ENCODE measurements at regions not wholly inside any gene's neighbourhood (a gene's known extent, or its start where the extent isn't known, plus 50 kb on each side); places are given as distances from the start of the nearest gene placed in this dataset.

GRCh38 chr21:30986965-30987364 lies 51.3 kb downstream of the KRTAP19-8 start:
- Mint-ChIP-seq H3K4me1 (no peaks in the 10 kb centered on the region), H3K27me3 (peaks cover 2% of the 10 kb centered on the region), H3K36me3 (ENCODE audit: low read depth) (no peaks in the 10 kb centered on the region), H3K27ac (no peak overlapping the region), H3K4me3 (no peak overlapping the region), H3K9me3 (no peaks in the 10 kb centered on the region)
- ATAC-seq (replicated peaks): no peak

- Mint-ChIP-seq H3K36me3 (ENCODE audit: low read depth) (no peaks in the 10 kb centered on the region), H3K27me3 (no peaks in the 10 kb centered on the region), H3K9me3 (no peaks in the 10 kb centered on the region), H3K4me3 (no peak overlapping the region), H3K27ac (no peak overlapping the region), H3K4me1 (no peaks in the 10 kb centered on the region)
- no peak for ATAC-seq (replicated peaks)
Measured at GRCh38 chr21:30984889-30985288, 53.4 kb downstream of the KRTAP19-8 start.

GRCh38 chr21:30981403-30981802 lies 56.9 kb downstream of the KRTAP19-8 start:
- H3K27me3 Mint-ChIP-seq: no peaks in the 10 kb centered on the region
- H3K36me3 Mint-ChIP-seq (ENCODE audit: low read depth): no peaks in the 10 kb centered on the region
- peaks cover 3% of the 10 kb centered on the region for H3K9me3 Mint-ChIP-seq
- no peak overlapping the region for H3K27ac Mint-ChIP-seq
- no peak overlapping the region for H3K4me3 Mint-ChIP-seq
- no peak for ATAC-seq (replicated peaks)
- peaks cover 5% of the 10 kb centered on the region for H3K4me1 Mint-ChIP-seq

- Mint-ChIP-seq H3K27me3 (peaks cover 2% of the 10 kb centered on the region), H3K36me3 (ENCODE audit: low read depth) (no peaks in the 10 kb centered on the region), H3K4me1 (peaks cover 5% of the 10 kb centered on the region), H3K27ac (peak overlapping the region; percentile 82), H3K9me3 (peaks cover 3% of the 10 kb centered on the region), H3K4me3 (peak overlapping the region; percentile 63)
- no peak for ATAC-seq (replicated peaks)
Measured at GRCh38 chr21:30979054-30979453, 59.2 kb downstream of the KRTAP19-8 start.

- Mint-ChIP-seq H3K4me1 (no peaks in the 10 kb centered on the region), H3K4me3 (no peak overlapping the region), H3K27ac (no peak overlapping the region), H3K9me3 (no peaks in the 10 kb centered on the region), H3K27me3 (peaks cover 3% of the 10 kb centered on the region), H3K36me3 (ENCODE audit: low read depth) (no peaks in the 10 kb centered on the region)
- ATAC-seq (replicated peaks): no peak
Measured at GRCh38 chr21:30964283-30964682, 74.0 kb downstream of the KRTAP19-8 start.

GRCh38 chr21:30963502-30963901 lies 74.8 kb downstream of the KRTAP19-8 start:
- H3K27ac Mint-ChIP-seq: no peak overlapping the region
- no peaks in the 10 kb centered on the region for H3K4me1 Mint-ChIP-seq
- ATAC-seq (replicated peaks): no peak
- no peaks in the 10 kb centered on the region for H3K9me3 Mint-ChIP-seq
- no peak overlapping the region for H3K4me3 Mint-ChIP-seq
- no peaks in the 10 kb centered on the region for H3K36me3 Mint-ChIP-seq (ENCODE audit: low read depth)
- peaks cover 3% of the 10 kb centered on the region for H3K27me3 Mint-ChIP-seq

- Mint-ChIP-seq H3K9me3 (no peaks in the 10 kb centered on the region), H3K27ac (no peak overlapping the region), H3K36me3 (ENCODE audit: low read depth) (no peaks in the 10 kb centered on the region), H3K4me3 (no peak overlapping the region), H3K27me3 (peaks cover 4% of the 10 kb centered on the region), H3K4me1 (no peaks in the 10 kb centered on the region)
- ATAC-seq (replicated peaks): no peak
Measured at GRCh38 chr21:30962013-30962412, 76.3 kb downstream of the KRTAP19-8 start.

GRCh38 chr21:30958741-30959140 lies 77.4 kb upstream of the KRTAP11-1 start:
- H3K9me3 Mint-ChIP-seq: no peaks in the 10 kb centered on the region
- H3K4me3 Mint-ChIP-seq: no peak overlapping the region
- no peaks in the 10 kb centered on the region for H3K4me1 Mint-ChIP-seq
- no peak for ATAC-seq (replicated peaks)
- no peaks in the 10 kb centered on the region for H3K36me3 Mint-ChIP-seq (ENCODE audit: low read depth)
- H3K27me3 Mint-ChIP-seq: peaks cover 8% of the 10 kb centered on the region
- H3K27ac Mint-ChIP-seq: no peak overlapping the region

GRCh38 chr21:30957010-30957409 lies 75.6 kb upstream of the KRTAP11-1 start:
- Mint-ChIP-seq H3K4me3 (no peak overlapping the region), H3K27me3 (peaks cover 4% of the 10 kb centered on the region), H3K36me3 (ENCODE audit: low read depth) (no peaks in the 10 kb centered on the region), H3K4me1 (no peaks in the 10 kb centered on the region), H3K27ac (no peak overlapping the region), H3K9me3 (no peaks in the 10 kb centered on the region)
- no peak for ATAC-seq (replicated peaks)

- Mint-ChIP-seq H3K27me3 (peaks cover 4% of the 10 kb centered on the region), H3K36me3 (ENCODE audit: low read depth) (no peaks in the 10 kb centered on the region), H3K27ac (no peak overlapping the region), H3K4me3 (no peak overlapping the region), H3K4me1 (no peaks in the 10 kb centered on the region), H3K9me3 (no peaks in the 10 kb centered on the region)
- ATAC-seq (replicated peaks): no peak
Measured at GRCh38 chr21:30953605-30954004, 72.2 kb upstream of the KRTAP11-1 start.

- Mint-ChIP-seq H3K27me3 (peaks cover 3% of the 10 kb centered on the region), H3K4me1 (no peaks in the 10 kb centered on the region), H3K4me3 (no peak overlapping the region), H3K9me3 (no peaks in the 10 kb centered on the region), H3K27ac (no peak overlapping the region), H3K36me3 (ENCODE audit: low read depth) (no peaks in the 10 kb centered on the region)
- ATAC-seq (replicated peaks): no peak
Measured at GRCh38 chr21:30947141-30947540, 65.8 kb upstream of the KRTAP11-1 start.

- Mint-ChIP-seq H3K9me3 (no peaks in the 10 kb centered on the region), H3K36me3 (ENCODE audit: low read depth) (no peaks in the 10 kb centered on the region), H3K4me3 (no peak overlapping the region), H3K27ac (no peak overlapping the region), H3K27me3 (peaks cover 3% of the 10 kb centered on the region), H3K4me1 (no peaks in the 10 kb centered on the region)
- ATAC-seq (replicated peaks): no peak
Measured at GRCh38 chr21:30943920-30944319, 62.5 kb upstream of the KRTAP11-1 start.

GRCh38 chr21:30943243-30943642 lies 61.9 kb upstream of the KRTAP11-1 start:
- no peak overlapping the region for H3K4me3 Mint-ChIP-seq

GRCh38 chr21:30942192-30942591 lies 60.8 kb upstream of the KRTAP11-1 start:
- Mint-ChIP-seq H3K4me1 (no peaks in the 10 kb centered on the region), H3K9me3 (no peaks in the 10 kb centered on the region), H3K36me3 (ENCODE audit: low read depth) (no peaks in the 10 kb centered on the region)

More at GRCh38 chr21:30943243-30943642, 61.9 kb upstream of the KRTAP11-1 start:
- no peak for ATAC-seq (replicated peaks)
- no peaks in the 10 kb centered on the region for H3K36me3 Mint-ChIP-seq (ENCODE audit: low read depth)
- H3K4me1 Mint-ChIP-seq: no peaks in the 10 kb centered on the region
- H3K9me3 Mint-ChIP-seq: no peaks in the 10 kb centered on the region
- peaks cover 3% of the 10 kb centered on the region for H3K27me3 Mint-ChIP-seq
- H3K27ac Mint-ChIP-seq: no peak overlapping the region

GRCh38 chr21:30936207-30936606 lies 54.8 kb upstream of the KRTAP11-1 start:
- H3K36me3 Mint-ChIP-seq (ENCODE audit: low read depth): no peaks in the 10 kb centered on the region
- H3K4me3 Mint-ChIP-seq: no peak overlapping the region
- no peaks in the 10 kb centered on the region for H3K4me1 Mint-ChIP-seq
- no peaks in the 10 kb centered on the region for H3K9me3 Mint-ChIP-seq
- no peak overlapping the region for H3K27ac Mint-ChIP-seq
- ATAC-seq (replicated peaks): no peak
- H3K27me3 Mint-ChIP-seq: no peaks in the 10 kb centered on the region

More at GRCh38 chr21:30942192-30942591, 60.8 kb upstream of the KRTAP11-1 start:
- Mint-ChIP-seq H3K27ac (no peak overlapping the region), H3K4me3 (no peak overlapping the region), H3K27me3 (peaks cover 3% of the 10 kb centered on the region)
- ATAC-seq (replicated peaks): no peak

- Mint-ChIP-seq H3K9me3 (no peaks in the 10 kb centered on the region), H3K4me1 (no peaks in the 10 kb centered on the region), H3K4me3 (no peak overlapping the region), H3K36me3 (ENCODE audit: low read depth) (no peaks in the 10 kb centered on the region), H3K27ac (no peak overlapping the region), H3K27me3 (no peaks in the 10 kb centered on the region)
- no peak for ATAC-seq (replicated peaks)
Measured at GRCh38 chr21:30935889-30936168, 54.4 kb upstream of the KRTAP11-1 start.
